Gastroesophageal sphincter (tissue), 4 donors: ENCODE measurements at regions not wholly inside any gene's neighbourhood (a gene's known extent, or its start where the extent isn't known, plus 50 kb on each side); places are given as distances from the start of the nearest gene placed in this dataset.
"Not testable (repeated sequence)": the region's sequence is repeated elsewhere in the genome, so short reads cannot be mapped to it uniquely, and the experiment has no call there.

Experiments used
- ATAC-seq: fragments of 150-250 bp; one replicate; pipeline ENCODE4 v1.9.1; 2016; ENCODE audit warnings: mild to moderate bottlenecking, moderate library complexity
- H3K27ac ChIP-seq, 4 donors: fragments of 200-600 bp; sonication (generic) in 3 of 4; 1 replicate in 3 of 4; 2 replicates in 1 of 4; pipeline ENCODE4 v1.5.1; 2016 to 2019
- H3K27me3 ChIP-seq: fragments of 200-600 bp; sonication (generic); one replicate; pipeline ENCODE4 v1.5.1; 2019
- H3K36me3 ChIP-seq, 2 donors: fragments of 200-600 bp; sonication (generic); one replicate each; pipeline ENCODE4 v1.5.1; 2019; ENCODE audit warnings: control low read depth in 1 of 2
- H3K4me1 ChIP-seq, 3 donors: fragments of 200-600 bp; sonication (generic); 1 replicate in 2 of 3; 2 replicates in 1 of 3; pipeline ENCODE4 v1.5.1; 2016 to 2019; ENCODE audit warnings: control low read depth in 2 of 3
- H3K4me3 ChIP-seq, 2 donors: fragments of 200-600 bp; sonication (generic); one replicate each; pipeline ENCODE4 v1.5.1; 2019; ENCODE audit warnings: mild to moderate bottlenecking in 1 of 2, moderate library complexity in 1 of 2
- H3K9me3 ChIP-seq, 3 donors: fragments of 200-600 bp; sonication (generic); one replicate each; pipeline ENCODE4 v1.5.1; 2017 to 2019; ENCODE audit warnings: control low read depth in 2 of 3
- CTCF ChIP-seq, 4 experiments: fragments of 200-600 bp in 2 of 4; fragments of 450-650 bp in 2 of 4; sonication (generic) in 1 of 4; IDR thresholded peaks; one replicate each; pipeline ENCODE4 v1.5.1; 2017 to 2019; ENCODE audit warnings: antibody characterized with exemption in 4 of 4, mild to moderate bottlenecking in 2 of 4, moderate library complexity in 2 of 4
- EP300 ChIP-seq: sonication (generic); formaldehyde crosslinking; IDR thresholded peaks from one replicate; pipeline ENCODE4 v1.6.1; 2017; ENCODE audit warnings: antibody characterized with exemption, mild to moderate bottlenecking
- POLR2A ChIP-seq, 2 donors: fragments of 450-650 bp; IDR thresholded peaks; one replicate each; pipeline ENCODE4 v1.6.1; 2017; ENCODE audit warnings: antibody characterized with exemption in 2 of 2, mild to moderate bottlenecking in 2 of 2, moderate library complexity in 1 of 2
- POLR2AphosphoS5 ChIP-seq: sonication (generic); formaldehyde crosslinking; IDR thresholded peaks from one replicate; pipeline ENCODE4 v1.6.1; 2017; ENCODE audit warnings: antibody characterized with exemption
- WGBS, 2 donors: methylation state at CpG; one replicate each; pipeline ENCODE4 v1.1.5; 2018; ENCODE audit warnings: low coverage in 1 of 2; 5-methylcytosine and 5-hydroxymethylcytosine counted together

GRCh38 chr12:88361493-88361892 lies 218.8 kb downstream of the KITLG start:
- Histone ChIP-seq H3K9me3 (no peaks in the 10 kb centered on the region), H3K4me3 (no peak overlapping the region), H3K4me1 (peaks cover 4 to 27% (median 6%) of the 10 kb centered on the region in 3 donors), H3K27ac (no peak overlapping the region), H3K27me3 (no peaks in the 10 kb centered on the region), H3K36me3 (no peaks in the 10 kb centered on the region)
- no peak for ATAC-seq
- TF ChIP-seq CTCF (IDR thresholded peaks at IDR 0.05) (no peak), POLR2AphosphoS5 (no peak), POLR2A (IDR thresholded peaks at IDR 0.05) (no peak), EP300 (no peak)

GRCh38 chr12:88362439-88362838 lies 217.8 kb downstream of the KITLG start:
- no peak for ATAC-seq

GRCh38 chr12:88365403-88365802 lies 214.9 kb downstream of the KITLG start:
- 50 to 71% methylated on average over 1 to 3 of the region's 3 CpGs for WGBS, 2 donors
- TF ChIP-seq POLR2A (IDR thresholded peaks at IDR 0.05) (no peak), POLR2AphosphoS5 (no peak), CTCF (IDR thresholded peaks at IDR 0.05) (no peak), EP300 (no peak)
- Histone ChIP-seq H3K9me3 (no peaks in the 10 kb centered on the region), H3K27me3 (no peaks in the 10 kb centered on the region), H3K36me3 (no peaks in the 10 kb centered on the region), H3K27ac (no peak overlapping the region), H3K4me1 (peaks cover 4 to 19% (median 6%) of the 10 kb centered on the region in 3 donors), H3K4me3 (no peak overlapping the region)
- no peak for ATAC-seq

More at GRCh38 chr12:88362439-88362838, 217.8 kb downstream of the KITLG start:
- no peak overlapping the region for H3K4me3 ChIP-seq
- H3K27me3 ChIP-seq, result no peaks in the 10 kb centered on the region
- peaks cover 4 to 27% (median 6%) of the 10 kb centered on the region in 3 donors for H3K4me1 ChIP-seq
- TF ChIP-seq POLR2A (IDR thresholded peaks at IDR 0.05), result no peak
- TF ChIP-seq POLR2AphosphoS5, result no peak
- no peak for TF ChIP-seq CTCF (IDR thresholded peaks at IDR 0.05)
- no peak for TF ChIP-seq EP300
- H3K27ac ChIP-seq, result peak overlapping the region in 1 of 4 donors; percentile 24
- no peaks in the 10 kb centered on the region for H3K9me3 ChIP-seq
- 23 to 28% methylated on average over 2 of the region's 2 CpGs for WGBS, 2 donors
- H3K36me3 ChIP-seq, result no peaks in the 10 kb centered on the region

- no peaks in the 10 kb centered on the region for H3K9me3 ChIP-seq
- ATAC-seq, result no peak
- H3K4me1 ChIP-seq, result peaks cover 4 to 19% (median 6%) of the 10 kb centered on the region in 3 donors
- no peak overlapping the region for H3K27ac ChIP-seq
- H3K27me3 ChIP-seq, result no peaks in the 10 kb centered on the region
- TF ChIP-seq POLR2AphosphoS5, result no peak
- no peak for TF ChIP-seq POLR2A (IDR thresholded peaks at IDR 0.05)
- no peak for TF ChIP-seq EP300
- TF ChIP-seq CTCF (IDR thresholded peaks at IDR 0.05), result no peak
- H3K4me3 ChIP-seq, result no peak overlapping the region
- H3K36me3 ChIP-seq, result no peaks in the 10 kb centered on the region
- 60 to 95% methylated on average over 4 of the region's 4 CpGs for WGBS, 2 donors
These were observed 214.2 kb downstream of the KITLG start for GRCh38 chr12:88366101-88366500.

GRCh38 chr12:88367231-88367630 lies 213.0 kb downstream of the KITLG start:
- TF ChIP-seq POLR2A (IDR thresholded peaks at IDR 0.05) (no peak), EP300 (no peak), POLR2AphosphoS5 (no peak), CTCF (IDR thresholded peaks at IDR 0.05) (no peak)
- Histone ChIP-seq H3K4me1 (peaks cover 4 to 17% (median 6%) of the 10 kb centered on the region in 3 donors), H3K27me3 (no peaks in the 10 kb centered on the region), H3K36me3 (no peaks in the 10 kb centered on the region), H3K27ac (no peak overlapping the region), H3K4me3 (no peak overlapping the region), H3K9me3 (no peaks in the 10 kb centered on the region)
- no peak for ATAC-seq

- H3K4me1 ChIP-seq, H3K9me3 ChIP-seq, H3K27ac ChIP-seq, H3K27me3 ChIP-seq, H3K36me3 ChIP-seq, H3K4me3 ChIP-seq, ATAC-seq: not testable (repeated sequence)
- WGBS, 2 donors, result 85 to 89% methylated on average over 3 to 5 of the region's 5 CpGs
These were observed 212.2 kb downstream of the KITLG start for GRCh38 chr12:88368077-88368476.
